Endothelial cell of umbilical vein (primary cell): ENCODE measurements at regions not wholly inside any gene's neighbourhood (a gene's known extent, or its start where the extent isn't known, plus 50 kb on each side); places are given as distances from the start of the nearest gene placed in this dataset.

ENCODE experiments used
- CTCF ChIP-seq, 2 donors: IDR thresholded peaks; 1 replicate in 1 of 2; 2 replicates in 1 of 2; pipeline ENCODE4 v1.5.1; 2011; ENCODE audit warnings: low read length in 2 of 2, mild to moderate bottlenecking in 2 of 2, moderate library complexity in 2 of 2, control low read depth in 1 of 2, inconsistent platforms in 1 of 2, low read depth in 1 of 2; ENCODE audit not compliant: insufficient read depth in 1 of 2; ENCODE audit errors: extremely low read depth in 1 of 2
- POLR2A ChIP-seq: IDR thresholded peaks from 2 replicates; pipeline ENCODE4 v1.6.1; 2012; ENCODE audit warnings: low read depth, mild to moderate bottlenecking, control low read depth, low read length
- POLR2AphosphoS5 ChIP-seq: IDR thresholded peaks from 2 replicates; pipeline ENCODE4 v1.6.1; 2012; ENCODE audit warnings: low read depth, mild to moderate bottlenecking, control low read depth, low read length, moderate library complexity; ENCODE audit not compliant: insufficient read depth
- TF ChIP-seq, protein P1 (sequence below): IDR thresholded peaks from 2 replicates; pipeline ENCODE4 v1.6.1; 2011; ENCODE audit not compliant: insufficient read depth, insufficient read length

DNA sequence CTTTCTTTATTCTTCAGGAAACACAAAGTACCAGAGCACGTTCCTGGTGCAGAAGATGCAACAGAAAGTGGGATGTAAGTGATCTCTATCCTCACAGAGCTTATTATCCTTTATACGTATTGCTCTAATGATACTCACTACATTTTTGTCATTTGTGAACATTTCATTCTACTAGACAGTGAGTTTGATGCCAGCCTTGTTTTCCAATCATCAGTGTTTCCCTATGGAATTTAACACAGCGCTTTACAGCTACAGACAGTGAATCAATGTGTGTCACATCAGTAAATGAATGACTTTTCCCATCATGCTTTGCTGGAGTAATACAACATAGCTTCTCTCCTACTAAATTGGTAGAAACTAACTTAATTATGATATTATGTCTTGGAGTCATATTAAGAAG lies 175.5 kb downstream of the SDHAF3 start:
- TF ChIP-seq CTCF (IDR thresholded peaks at IDR 0.05; ENCODE audit: extremely low read depth in 1 of 2, insufficient read depth in 1 of 2, low read depth in 1 of 2, low read length in 2 of 2) (no peak), POLR2A (no peak), POLR2AphosphoS5 (no peak)
- TF ChIP-seq, protein P1, sequence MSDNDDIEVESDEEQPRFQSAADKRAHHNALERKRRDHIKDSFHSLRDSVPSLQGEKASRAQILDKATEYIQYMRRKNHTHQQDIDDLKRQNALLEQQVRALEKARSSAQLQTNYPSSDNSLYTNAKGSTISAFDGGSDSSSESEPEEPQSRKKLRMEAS: no peak
